ENCODE measurements at regions not wholly inside any gene's neighbourhood (a gene's known extent, or its start where the extent isn't known, plus 50 kb on each side); places are given as distances from the start of the nearest gene placed in this dataset.
"Not testable (repeated sequence)": the region's sequence is repeated elsewhere in the genome, so short reads cannot be mapped to it uniquely, and the experiment has no call there.

DNA sequence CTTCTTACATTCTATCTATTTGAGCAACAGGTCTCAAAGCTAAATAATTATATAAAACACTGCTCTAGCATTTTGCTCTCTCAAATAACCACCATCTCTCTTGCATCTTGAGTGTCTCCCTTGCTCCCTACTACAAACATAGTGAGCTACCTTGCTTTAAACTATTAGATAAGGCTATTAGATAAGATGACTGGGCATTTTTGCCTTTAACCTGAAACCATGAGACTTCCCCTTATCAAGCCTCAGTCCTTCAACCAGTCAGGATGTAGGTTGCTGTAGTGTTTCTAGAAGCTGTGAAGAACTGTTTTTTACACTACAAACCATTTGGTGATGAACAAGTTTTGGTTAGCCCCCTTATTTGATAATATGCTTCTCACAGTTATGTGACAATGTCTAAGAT lies 115.4 kb upstream of the MAP2 start:
- ChIA-PET CTCF (no interaction called here), POLR2A (ENCODE audit: low non-redundant PET) (no interaction called here)
- intact Hi-C loops (cut with micrococcal nuclease; ENCODE audit: unreplicated experiment) = no loop called here

DNA sequence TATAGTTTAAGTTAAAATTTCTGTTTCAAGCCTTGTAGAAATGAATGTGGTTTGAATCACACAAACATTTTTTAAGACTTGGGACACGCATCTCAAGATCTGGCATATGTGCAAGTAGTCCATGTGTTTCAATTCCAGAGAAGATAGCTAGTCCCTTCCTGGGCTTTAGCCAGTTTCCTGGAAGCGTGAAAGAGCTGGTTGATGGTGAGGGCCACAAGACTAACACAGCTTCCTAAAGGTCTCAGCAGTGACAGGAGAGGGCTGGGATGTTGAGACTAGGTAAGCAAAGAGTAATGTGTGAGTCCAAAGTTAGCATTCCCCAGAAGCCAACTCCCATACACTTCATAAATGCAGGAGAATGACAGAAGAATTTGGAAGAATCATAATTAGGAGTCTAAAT lies 111.9 kb upstream of the MAP2 start:
- Histone ChIP-seq H3K4me1 (ENCODE audit: insufficient read depth, low read length, poor library complexity, severe bottlenecking) (no peaks in the 10 kb centered on the region), H3K27me3 (replicated peaks; ENCODE audit: insufficient read depth, low read depth, low read length, poor library complexity) (peaks cover 58% of the 10 kb centered on the region), H3K27ac (ENCODE audit: low read depth, low read length, poor library complexity, severe bottlenecking) (no peak overlapping the region), H3K9me3 (ENCODE audit: low read depth, low read length, poor library complexity, severe bottlenecking) (no peaks in the 10 kb centered on the region), H3K36me3 (ENCODE audit: insufficient read depth, low read length, poor library complexity, severe bottlenecking) (no peaks in the 10 kb centered on the region), H3K4me3 (ENCODE audit: low read depth, low read length, poor library complexity, severe bottlenecking) (no peak overlapping the region)
- TF ChIP-seq, protein P1, sequence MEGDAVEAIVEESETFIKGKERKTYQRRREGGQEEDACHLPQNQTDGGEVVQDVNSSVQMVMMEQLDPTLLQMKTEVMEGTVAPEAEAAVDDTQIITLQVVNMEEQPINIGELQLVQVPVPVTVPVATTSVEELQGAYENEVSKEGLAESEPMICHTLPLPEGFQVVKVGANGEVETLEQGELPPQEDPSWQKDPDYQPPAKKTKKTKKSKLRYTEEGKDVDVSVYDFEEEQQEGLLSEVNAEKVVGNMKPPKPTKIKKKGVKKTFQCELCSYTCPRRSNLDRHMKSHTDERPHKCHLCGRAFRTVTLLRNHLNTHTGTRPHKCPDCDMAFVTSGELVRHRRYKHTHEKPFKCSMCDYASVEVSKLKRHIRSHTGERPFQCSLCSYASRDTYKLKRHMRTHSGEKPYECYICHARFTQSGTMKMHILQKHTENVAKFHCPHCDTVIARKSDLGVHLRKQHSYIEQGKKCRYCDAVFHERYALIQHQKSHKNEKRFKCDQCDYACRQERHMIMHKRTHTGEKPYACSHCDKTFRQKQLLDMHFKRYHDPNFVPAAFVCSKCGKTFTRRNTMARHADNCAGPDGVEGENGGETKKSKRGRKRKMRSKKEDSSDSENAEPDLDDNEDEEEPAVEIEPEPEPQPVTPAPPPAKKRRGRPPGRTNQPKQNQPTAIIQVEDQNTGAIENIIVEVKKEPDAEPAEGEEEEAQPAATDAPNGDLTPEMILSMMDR (conservative IDR thresholded peaks at IDR 0.05; ENCODE audit: low read depth, low read length) = no peak
- TF ChIP-seq EZH2 (IDR thresholded peaks at IDR 0.05; ENCODE audit: borderline replicate concordance, low read depth, low read length, poor library complexity, severe bottlenecking) = no peak
- POLR2A ChIA-PET (ENCODE audit: low non-redundant PET) = no interaction called here
- DNase-seq (ENCODE audit: low spot score) = no peak
- CTCF ChIA-PET = no interaction called here
- intact Hi-C loops (cut with micrococcal nuclease; ENCODE audit: unreplicated experiment) = no loop called here
- BruUV-seq (replicated peaks) = no TSS peak

More for the DNA sequence above, 115.4 kb upstream of the MAP2 start:
- Histone ChIP-seq H3K9me3 (ENCODE audit: low read depth, low read length, poor library complexity, severe bottlenecking) (no peaks in the 10 kb centered on the region), H3K36me3 (ENCODE audit: insufficient read depth, low read length, poor library complexity, severe bottlenecking) (no peaks in the 10 kb centered on the region), H3K4me3 (ENCODE audit: low read depth, low read length, poor library complexity, severe bottlenecking) (no peak overlapping the region), H3K4me1 (ENCODE audit: insufficient read depth, low read length, poor library complexity, severe bottlenecking) (no peaks in the 10 kb centered on the region), H3K27me3 (replicated peaks; ENCODE audit: insufficient read depth, low read depth, low read length, poor library complexity) (peaks cover 42% of the 10 kb centered on the region), H3K27ac (ENCODE audit: low read depth, low read length, poor library complexity, severe bottlenecking) (no peak overlapping the region)
- no TSS peak for BruUV-seq (replicated peaks)
- TF ChIP-seq, protein P1 (conservative IDR thresholded peaks at IDR 0.05; ENCODE audit: low read depth, low read length) = no peak
- TF ChIP-seq EZH2 (IDR thresholded peaks at IDR 0.05; ENCODE audit: borderline replicate concordance, low read depth, low read length, poor library complexity, severe bottlenecking) = no peak
- no peak for DNase-seq (ENCODE audit: low spot score)

DNA sequence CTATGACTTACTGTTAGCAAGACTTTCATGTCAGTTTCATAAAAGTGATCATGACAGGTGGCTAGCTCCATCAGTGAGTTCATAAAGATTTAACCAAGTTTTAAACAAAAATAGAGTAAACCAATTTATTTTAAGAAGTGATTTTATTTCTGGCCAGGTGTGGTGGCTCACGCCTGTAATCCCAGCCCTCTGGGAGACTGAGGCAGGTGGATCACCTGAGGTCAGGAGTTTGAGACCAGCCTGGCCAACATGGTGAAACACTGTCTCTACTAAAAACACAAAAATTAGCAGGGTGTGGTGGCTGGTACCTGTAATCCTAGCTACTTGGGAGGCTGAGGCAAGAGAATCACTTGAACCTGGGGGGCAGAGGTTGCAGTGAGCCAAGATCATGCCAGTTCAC lies 111.4 kb upstream of the MAP2 start:
- H3K9me3 ChIP-seq (ENCODE audit: low read depth, low read length, poor library complexity, severe bottlenecking); intact Hi-C loops (cut with micrococcal nuclease; ENCODE audit: unreplicated experiment); H3K27ac ChIP-seq (ENCODE audit: low read depth, low read length, poor library complexity, severe bottlenecking); POLR2A ChIA-PET (ENCODE audit: low non-redundant PET); DNase-seq (ENCODE audit: low spot score); CTCF ChIA-PET; H3K4me1 ChIP-seq (ENCODE audit: insufficient read depth, low read length, poor library complexity, severe bottlenecking); H3K4me3 ChIP-seq (ENCODE audit: low read depth, low read length, poor library complexity, severe bottlenecking); H3K36me3 ChIP-seq (ENCODE audit: insufficient read depth, low read length, poor library complexity, severe bottlenecking); BruUV-seq (replicated peaks): not testable (repeated sequence)
- peaks cover 63% of the 10 kb centered on the region for H3K27me3 ChIP-seq (replicated peaks; ENCODE audit: insufficient read depth, low read depth, low read length, poor library complexity)

DNA sequence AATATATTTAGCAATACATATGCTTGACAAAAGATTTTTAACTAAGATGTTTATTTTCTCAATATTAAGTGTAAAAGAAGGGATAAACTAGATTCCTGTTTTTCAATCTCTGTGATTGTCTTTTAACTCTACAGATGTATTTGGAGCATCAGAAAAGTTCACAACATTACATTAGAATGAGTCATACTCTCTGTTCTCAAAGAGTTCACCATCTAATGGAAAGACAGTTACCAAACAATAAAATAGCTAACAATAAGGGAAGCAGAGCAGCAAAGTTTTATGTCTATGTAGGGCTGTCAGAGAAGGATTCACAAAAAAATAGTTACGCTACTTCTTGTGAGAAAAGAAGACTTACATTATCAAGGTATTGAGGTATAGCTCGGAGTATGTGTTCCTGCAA lies 109.2 kb upstream of the MAP2 start:
- ChIA-PET POLR2A (ENCODE audit: low non-redundant PET) (no interaction called here), CTCF (no interaction called here)
- BruUV-seq (replicated peaks) = no TSS peak
- no peaks in the 10 kb centered on the region for H3K36me3 ChIP-seq (ENCODE audit: insufficient read depth, low read length, poor library complexity, severe bottlenecking)
- intact Hi-C loops (cut with micrococcal nuclease; ENCODE audit: unreplicated experiment) = no loop called here
- no peak overlapping the region for H3K4me3 ChIP-seq (ENCODE audit: low read depth, low read length, poor library complexity, severe bottlenecking)
- DNase-seq (ENCODE audit: low spot score) = no peak
- H3K27ac ChIP-seq (ENCODE audit: low read depth, low read length, poor library complexity, severe bottlenecking) = no peak overlapping the region
- no peaks in the 10 kb centered on the region for H3K4me1 ChIP-seq (ENCODE audit: insufficient read depth, low read length, poor library complexity, severe bottlenecking)
- TF ChIP-seq, protein P1 (conservative IDR thresholded peaks at IDR 0.05; ENCODE audit: low read depth, low read length) = no peak
- TF ChIP-seq EZH2 (IDR thresholded peaks at IDR 0.05; ENCODE audit: borderline replicate concordance, low read depth, low read length, poor library complexity, severe bottlenecking) = no peak
- H3K9me3 ChIP-seq (ENCODE audit: low read depth, low read length, poor library complexity, severe bottlenecking) = no peaks in the 10 kb centered on the region
- H3K27me3 ChIP-seq (replicated peaks; ENCODE audit: insufficient read depth, low read depth, low read length, poor library complexity) = peaks cover 68% of the 10 kb centered on the region

All from A673 (cell line).